HG03064 (cell line): ENCODE measurements at regions not wholly inside any gene's neighbourhood (a gene's known extent, or its start where the extent isn't known, plus 50 kb on each side); places are given as distances from the start of the nearest gene placed in this dataset.
A peak's percentile ranks its signal among the peaks of the same experiment; 100 is the strongest.
"Not testable (repeated sequence)": the region's sequence is repeated elsewhere in the genome, so short reads cannot be mapped to it uniquely, and the experiment has no call there.

ENCODE experiments used
- ATAC-seq: cut with Tn5 transposase; IDR thresholded peaks from one replicate; pipeline ENCODE4 v1.9.1; 2021; ENCODE audit warnings: low read depth; ENCODE audit not compliant: unreplicated experiment

DNA sequence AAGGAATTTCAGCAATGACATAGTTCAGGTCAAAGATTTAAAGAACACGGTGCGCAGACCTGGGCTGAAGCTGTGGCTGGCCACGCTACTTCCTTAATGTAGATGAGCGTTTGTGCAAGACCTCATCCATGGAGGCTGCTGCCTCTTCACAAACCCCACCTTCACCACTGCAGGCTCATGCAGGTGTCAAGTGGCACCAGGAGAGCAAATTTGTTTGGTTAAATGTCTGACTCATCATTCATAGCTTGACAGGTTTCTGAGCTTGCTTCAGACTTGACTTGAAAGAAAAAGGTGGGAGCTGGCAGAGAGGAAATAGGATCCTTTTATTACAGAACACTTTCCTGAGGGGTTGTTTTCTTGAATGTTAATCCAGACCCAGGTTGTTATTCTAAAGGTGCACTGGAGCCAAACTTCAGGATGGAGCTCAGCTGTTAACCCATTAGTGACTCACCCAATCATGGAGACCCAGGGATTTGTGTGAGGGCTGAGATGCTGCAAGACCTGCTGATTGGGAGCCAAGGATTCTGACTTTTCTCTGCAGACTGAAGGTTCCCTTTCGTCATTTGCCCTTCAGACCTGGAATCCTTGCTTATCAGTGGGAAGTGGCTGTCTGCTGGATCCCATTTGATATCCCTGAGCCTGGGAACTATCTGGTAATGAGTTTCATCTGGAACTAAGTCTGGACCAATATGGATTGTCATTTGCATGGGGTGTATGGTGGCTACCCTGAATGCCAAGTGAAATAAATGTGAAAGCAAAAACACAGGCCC, 315.3 kb downstream of the PTTG2 start:
- no peak for ATAC-seq

DNA sequence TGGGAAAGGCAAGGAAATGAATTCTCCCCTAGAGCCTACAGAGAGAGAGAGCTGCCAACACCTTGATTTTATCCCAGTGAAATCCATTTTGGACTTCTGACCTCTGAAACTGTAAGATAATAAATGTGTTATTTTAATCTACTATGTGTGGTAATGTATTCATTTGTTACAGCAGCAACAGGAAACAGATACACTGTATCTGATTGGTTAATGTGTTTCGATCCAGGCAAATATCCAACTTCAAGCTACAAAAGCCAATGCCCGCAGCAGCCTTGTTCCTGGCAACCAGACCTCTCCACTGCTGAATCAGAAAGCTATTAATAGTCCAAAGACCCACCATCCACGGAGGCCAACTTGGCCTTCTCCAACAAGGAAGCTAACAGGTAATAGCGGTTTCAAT, 318.1 kb downstream of the PTTG2 start:
- ATAC-seq = no peak

DNA sequence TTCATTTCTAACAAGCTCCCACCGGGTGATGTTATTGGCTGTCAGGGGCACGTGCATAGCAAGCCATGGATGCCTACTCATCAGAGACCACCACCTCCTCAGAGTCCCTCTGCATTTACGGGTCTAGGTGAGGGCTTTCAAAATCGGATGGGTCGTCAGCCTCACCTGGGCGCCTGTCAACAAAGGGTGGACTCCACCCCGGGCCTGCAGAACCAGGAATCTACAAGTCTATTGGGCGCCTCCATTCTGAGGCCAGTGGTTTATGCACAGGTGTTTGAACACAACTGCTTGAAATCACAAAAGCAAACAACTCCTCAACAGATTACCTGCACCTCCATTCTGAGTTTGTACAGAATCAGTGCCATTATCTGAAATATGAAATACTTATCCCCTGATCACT, 318.9 kb downstream of the PTTG2 start:
- ATAC-seq = no peak

DNA sequence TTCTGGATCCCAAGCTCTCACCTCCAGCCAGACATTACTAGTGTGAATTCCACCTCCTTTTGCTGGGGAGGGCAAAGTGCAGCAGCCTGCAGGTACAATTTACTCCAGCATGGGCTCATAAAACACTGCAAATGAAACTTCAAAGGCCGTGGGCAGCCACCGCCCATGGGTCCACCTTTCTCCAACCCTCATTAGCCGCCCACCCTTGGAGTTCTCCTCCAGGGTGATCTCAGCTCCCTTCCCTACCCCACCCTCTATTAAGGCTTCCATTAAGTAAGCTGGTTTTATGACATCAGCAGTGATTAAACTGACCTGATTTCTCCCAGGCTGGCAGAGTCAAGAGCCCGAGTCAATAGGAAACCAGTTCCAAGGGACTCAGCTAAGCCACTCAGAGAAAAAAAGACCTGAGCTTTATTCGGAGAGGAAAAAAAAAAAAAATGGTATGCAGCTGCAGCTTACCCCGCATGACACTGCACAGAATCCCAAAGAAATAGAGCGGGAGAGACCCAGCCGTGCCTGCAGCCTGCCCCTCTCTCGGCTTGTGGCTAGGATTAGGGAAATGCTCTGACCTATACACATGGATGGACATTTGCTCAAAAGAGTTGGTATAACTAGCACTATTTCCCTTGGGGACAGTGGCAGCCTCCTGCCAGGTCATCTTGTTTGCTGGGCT, 319.6 kb downstream of the PTTG2 start:
- ATAC-seq = no peak

DNA sequence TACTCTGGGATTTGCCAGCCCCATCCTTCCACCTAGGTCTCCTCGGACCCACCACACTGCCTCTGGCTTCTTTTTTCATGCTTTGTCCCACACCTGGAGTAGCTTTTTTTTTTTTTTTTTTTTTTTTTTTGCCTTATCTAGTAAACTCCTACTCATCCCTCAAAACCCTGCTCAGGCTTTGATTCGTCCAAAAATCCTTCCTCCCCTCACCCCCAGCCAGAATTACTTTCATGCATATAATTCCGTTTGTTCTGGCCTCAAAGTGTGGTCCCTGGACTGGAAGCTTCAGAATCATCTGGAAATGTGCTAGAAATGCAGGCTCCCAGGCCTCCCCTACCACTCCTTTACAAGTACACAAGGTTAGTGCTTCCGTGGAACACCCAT, 320.1 kb downstream of the PTTG2 start:
- ATAC-seq = no peak

DNA sequence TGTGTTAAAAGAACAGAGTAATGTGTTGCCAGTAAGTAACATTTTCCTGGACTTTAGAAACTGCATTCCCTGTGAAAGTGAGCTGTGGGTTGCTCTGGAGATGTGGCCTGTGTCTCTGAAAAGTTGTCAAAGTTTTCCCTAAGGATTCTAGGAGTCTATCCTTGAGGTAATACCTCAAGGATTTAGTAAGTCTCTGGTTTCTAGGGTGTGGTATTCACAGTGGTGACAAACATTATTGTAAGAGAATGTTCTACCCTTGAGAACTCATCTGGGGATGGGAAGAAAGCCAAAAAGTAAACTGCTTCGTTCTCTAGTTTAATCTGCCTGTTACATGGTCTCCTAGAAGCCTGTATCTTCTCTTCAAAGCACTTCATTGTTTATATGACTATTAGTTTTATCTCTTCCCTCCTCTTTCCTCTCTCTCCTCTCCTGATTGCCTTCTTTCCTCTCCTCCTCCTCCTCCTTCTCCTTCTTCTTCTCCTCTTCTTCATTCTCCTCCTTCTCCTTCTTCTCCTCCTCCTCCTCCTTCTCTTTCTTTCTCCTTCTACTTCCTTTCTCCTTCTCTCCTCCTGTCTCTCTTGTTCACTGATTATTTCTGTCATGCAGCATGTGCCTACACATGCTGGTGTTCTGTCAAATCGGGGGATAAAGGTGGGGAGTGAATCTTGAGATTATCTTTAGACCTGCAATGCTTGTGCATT, 321.3 kb downstream of the PTTG2 start:
- no peak for ATAC-seq

DNA sequence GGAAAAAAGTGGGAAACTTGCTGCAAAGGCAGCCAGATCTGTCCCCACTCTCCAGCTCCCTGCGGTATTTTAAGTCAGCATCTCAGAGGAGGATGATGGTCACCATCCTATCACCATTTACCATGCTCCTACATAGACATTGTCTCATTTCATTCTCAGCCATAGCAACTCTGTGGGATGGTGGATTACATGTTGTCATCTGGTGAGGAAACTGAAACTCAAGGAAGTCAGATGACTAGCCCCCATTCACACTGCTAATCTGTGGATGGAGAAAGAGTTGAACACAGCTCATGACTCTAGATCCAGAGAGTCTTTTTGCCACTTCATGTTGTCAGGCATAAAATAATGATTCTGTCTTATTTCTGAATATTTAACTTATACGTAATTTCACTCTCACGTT, 323.5 kb downstream of the PTTG2 start:
- no peak for ATAC-seq

DNA sequence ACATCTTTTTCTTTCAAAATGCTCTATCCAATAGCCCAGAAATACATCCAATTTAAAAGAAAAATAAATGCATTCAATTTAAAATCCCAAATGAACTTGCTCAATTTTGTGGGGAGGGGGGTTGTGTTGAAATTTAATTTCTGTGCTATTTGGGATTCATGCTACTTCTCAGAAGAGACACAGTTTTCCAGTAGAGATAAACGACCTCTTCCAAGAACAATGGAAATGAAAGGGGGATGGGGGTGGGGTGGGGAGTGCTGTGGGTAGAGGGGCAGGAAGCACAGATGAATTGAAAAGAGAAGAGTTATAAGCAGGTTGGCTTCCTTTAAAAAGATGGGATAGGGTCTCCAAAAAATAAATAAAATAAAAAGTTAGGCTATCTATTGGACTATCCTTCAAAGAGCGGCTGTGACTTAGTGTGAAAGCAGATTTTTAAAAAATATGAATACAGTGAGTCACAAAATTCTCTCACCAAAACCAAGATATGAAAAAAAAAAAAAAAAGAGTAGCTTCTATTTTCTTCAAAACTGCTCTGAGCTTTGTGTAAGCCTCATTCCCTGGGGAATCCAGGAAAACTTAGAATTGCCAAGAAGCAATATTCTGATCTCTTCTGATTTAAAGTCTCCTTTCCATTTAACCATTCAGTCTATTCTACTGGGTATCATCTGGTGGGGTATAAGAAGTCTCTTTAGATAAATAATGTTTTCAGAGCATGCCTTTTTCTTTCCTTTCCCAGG, 324.3 kb downstream of the PTTG2 start:
- no peak for ATAC-seq

DNA sequence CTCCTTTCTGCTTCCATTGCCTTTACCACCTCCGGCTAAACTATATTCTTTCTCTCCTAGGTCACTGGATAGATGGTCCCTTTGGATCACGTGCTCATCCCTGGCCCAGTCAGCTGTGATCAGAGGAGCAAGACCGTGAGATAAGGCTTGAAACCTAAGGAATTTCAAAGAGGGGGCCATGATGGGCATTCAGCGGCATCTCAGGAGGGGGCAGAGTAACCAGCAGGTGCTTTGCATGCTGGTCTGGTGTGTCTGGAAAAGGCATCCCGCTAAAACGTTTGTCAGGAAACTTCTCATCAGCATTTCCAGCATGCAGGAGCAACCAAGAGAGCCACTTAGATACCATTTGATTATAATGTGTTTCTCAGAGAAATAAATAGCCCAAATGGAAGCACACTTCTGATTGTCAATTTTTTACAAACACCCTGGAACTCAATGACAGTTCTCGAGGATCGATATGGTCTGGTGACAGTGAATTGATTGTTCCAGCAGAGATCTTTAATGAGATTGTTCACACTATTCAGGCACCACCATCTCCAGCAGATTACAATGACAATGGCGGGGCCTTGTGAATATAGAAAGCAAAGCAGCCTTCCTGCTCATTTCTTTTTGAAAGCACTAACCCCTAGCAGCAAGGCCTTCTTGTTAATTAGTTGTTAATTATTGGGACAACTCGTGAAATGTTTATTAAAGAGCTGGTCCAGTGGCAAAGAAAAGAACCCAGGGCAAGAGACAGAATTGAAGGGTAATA, 327.1 kb downstream of the PTTG2 start:
- no peak for ATAC-seq

DNA sequence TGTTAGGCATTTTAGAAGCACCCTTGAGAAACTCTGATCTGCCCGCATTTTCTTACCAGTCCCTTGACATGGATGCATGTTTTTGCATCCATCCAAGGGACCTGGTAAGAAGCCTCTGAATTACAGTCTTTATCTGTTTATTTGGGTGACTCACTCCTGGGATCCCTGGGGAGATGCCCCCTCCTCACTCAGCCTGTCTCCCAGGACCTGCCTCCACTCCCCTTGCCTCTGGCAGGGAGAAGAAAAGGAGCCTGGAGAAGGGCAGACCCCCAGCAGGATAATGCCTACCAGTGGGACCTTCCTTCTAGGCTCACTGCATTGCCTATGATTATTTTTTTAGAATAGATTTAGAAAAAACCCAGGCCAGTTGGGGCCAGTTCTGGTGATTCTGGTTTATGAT, 329.4 kb downstream of the PTTG2 start:
- ATAC-seq = no peak

DNA sequence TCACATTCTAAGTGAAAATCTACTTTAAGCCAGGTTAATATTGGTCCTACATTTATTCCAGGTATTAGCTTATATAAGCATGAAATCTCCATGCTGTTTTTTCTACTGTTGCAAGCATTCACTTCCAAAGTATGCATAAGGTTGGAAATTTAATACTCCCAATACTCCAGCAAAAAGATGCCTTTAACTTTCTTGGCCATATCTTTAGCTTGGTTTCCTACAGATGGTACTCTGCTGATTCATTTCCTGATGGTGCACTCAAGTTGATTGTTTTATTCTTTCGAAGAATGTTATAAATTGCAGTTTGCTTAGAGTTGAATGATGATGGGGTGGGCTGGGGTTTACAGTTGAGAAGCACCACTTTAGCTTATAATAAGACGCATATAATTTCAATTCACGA, 330.2 kb downstream of the PTTG2 start:
- ATAC-seq = no peak

DNA sequence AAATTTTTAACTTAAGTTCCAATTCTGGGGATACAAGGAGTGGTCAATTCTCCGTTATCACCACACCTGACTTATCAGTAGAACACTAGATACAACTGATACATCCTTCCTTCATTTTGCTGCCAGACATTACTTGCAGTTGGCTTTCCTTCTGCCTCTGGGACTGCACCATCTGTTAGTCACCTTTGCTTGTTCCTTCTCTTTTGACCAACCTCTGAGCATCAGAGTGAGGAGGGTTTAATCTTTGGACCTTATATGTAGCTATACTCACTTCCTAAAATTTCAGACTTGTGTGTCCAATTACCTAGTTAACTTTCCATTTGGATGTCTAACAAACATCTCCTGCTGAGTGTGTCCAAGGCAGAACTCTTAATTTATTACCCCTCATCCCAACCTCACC, 330.7 kb downstream of the PTTG2 start:
- ATAC-seq = no peak

DNA sequence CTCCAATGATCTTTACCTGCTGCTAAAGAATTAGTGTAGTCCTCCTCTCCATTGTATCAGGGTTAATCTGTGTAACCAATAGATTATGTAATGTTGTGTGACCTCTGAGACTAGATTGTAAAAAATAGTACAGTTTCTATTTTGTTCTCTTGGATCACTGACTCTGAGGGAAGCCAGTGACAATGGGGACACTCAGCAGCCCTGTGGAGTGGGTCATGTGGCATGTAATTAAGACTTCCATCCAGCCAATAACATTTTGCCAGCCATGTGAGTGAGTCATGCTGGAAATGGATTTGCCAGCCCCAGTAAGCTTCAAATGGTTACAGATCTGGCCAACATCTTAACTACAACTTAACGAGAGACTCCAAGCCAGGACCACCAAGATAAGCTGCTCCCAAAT, 332.3 kb downstream of the PTTG2 start:
- ATAC-seq = no peak

DNA sequence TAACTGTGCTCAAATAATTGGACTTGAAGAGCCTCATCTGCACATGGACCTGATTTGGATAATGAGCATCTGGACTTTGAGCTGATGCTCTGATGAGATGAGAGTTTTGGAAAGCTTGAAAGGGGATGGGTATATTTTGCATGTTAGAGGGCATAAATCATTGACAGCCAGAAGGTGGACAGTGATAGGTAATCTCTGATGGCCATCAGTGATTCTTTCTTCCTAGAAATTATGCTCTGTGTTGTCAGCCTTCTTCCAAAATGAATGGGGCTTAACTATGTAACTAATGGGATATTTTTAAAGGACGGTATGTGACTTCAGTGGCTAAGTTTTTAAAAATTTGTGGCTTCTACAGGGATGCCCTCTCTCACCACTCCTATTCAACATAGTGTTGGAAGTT, 334.0 kb downstream of the PTTG2 start:
- no peak for ATAC-seq

DNA sequence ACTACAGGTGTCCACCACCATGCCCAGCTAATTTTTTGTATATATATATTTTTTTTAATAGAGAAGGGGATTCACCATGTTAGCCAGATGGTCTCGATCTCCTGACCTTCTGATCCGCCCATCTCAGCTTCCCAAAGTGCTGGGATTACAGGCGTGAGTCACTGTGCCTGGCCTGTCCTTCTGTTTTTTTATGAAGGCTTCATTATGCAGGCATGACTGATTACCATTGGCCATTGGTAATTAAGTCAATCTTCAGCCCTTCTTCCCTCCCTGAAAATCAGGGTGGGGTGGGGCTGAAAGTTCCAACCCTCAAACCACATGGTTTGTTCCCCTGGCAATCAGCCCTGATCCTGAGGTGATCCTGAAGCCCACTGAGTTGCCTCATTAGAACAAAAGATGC, 336.9 kb downstream of the PTTG2 start:
- no peak for ATAC-seq

DNA sequence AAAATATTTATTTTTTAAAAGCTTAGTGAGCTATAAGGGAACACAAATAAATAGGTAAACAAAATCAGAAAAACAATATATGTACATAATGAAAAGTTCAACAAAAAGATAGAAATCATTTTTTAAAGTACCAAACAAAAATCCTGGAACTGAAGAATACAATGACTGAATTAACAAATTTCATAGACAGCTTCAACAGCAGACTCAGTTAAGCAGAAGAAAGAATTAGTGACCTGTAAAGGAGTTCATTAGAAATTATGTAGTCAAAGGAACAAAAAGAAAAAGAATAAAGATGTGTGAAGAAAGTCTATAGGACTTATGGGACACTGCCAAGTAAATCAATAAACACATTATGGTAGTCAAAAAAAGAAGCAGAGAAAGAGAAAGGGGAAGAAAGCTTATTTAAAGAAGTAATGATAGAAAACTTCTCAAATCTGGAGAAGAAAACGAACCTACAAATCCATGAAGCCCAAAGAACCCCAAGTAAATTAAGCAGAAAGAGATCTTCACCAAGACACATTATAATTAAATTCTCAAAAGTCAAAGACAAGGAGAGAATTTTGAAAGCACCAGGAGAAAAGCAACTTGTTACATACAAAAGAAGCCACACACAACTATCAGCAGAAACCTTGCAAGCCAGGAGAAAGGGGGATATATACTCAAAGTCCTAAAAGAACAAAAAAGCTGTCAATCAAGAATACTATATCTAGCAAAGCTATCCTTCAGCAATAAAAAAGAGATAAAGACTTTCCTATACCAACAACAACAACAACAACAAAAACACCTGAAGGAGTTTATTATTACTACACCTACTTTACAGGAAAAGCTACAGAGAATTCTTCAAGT, 338.9 kb downstream of the PTTG2 start:
- no peak for ATAC-seq

DNA sequence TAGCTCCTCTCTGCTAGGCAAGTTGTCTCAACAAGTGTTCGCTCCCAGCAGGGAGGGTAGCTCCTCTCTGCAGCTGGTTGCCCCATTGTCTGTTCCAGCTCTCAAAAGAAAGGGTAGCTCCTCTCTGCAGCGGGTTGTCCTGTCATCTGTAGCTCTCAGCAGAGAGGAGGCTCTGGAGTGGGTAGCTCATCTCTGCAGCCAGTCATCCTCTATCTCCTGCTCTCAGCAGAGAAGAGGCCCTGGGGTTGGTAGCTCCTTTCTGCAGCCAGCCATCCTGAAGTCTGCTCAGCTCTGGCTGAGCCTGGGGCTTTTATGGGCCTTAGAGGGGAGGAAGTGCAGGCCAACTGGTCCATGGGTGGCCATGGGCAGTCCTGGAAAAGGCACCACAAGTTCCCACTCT, 342.7 kb downstream of the PTTG2 start:
- ATAC-seq = no peak

DNA sequence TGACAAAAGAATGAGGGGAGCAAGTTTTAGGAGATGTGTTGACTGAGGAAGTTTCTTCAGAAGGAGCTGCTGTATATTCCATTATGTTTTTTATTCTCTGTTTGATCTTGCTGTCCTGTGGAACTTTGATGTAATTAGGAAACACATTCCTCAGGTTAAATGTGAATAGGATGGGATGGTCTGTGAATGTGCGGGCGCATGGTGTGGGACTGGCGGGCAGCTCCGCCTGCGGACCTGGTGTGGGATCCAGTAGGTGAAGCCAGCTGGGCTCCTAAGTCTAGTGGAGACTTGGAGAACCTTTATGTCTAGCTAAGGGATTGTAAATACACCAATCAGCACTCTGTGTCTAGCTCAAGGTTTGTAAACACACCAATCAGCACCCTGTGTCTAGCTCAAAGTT, 344.3 kb downstream of the PTTG2 start:
- not testable (repeated sequence) for ATAC-seq

DNA sequence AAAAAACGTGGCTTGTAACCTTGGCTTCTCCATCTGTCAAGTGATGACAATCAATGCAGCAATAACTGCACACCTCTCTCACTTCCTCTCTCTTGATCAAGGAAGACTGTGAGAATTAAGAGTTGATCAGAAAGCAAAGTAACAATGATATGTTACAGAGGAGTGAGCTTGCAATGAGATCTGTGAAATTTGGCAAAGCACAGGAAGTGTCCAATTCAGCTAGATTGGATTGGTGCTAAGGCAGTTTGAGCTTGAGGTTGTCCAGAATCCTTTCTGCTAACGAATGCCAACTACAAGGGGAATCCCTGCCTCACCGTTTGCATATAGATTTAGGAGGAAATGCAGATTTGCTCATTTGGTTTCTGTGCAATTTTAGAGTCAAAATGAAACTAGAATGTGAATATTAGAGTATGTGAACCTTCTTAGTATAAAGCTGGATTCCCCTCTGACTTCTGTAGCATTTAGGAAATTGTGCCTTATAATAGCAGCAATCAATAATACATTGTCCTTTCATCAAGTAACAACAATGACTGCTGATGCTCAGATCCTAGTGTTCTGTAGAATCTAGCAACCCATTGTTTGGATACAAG, 346.4 kb downstream of the PTTG2 start:
- ATAC-seq = peak; percentile 45
